Activated T-cell treated with anti-CD3 and anti-CD28 coated beads, Interleukin-2, amount 50 U/mL, for 72 hours (primary cell): ENCODE measurements at regions not wholly inside any gene's neighbourhood (a gene's known extent, or its start where the extent isn't known, plus 50 kb on each side); places are given as distances from the start of the nearest gene placed in this dataset.
A peak's percentile ranks its signal among the peaks of the same experiment; 100 is the strongest.

ENCODE experiments used
- ATAC-seq, 2 donors: fragments of 150-1000 bp; cut with Tn5 transposase; replicated peaks in 1 of 2; 2 replicates each; pipeline ENCODE4 v1.10.0; 2021; ENCODE audit warnings: moderate library complexity in 2 of 2, mild to moderate bottlenecking in 1 of 2
- DNase-seq, 2 donors: peaks; one replicate each; pipeline ENCODE4 v3.0.0; 2021 to 2022; ENCODE audit warnings: mixed read lengths in 1 of 2
- H3K27ac Mint-ChIP-seq: one replicate; pipeline ENCODE4 v1.8.0; 2022; ENCODE audit warnings: mild to moderate bottlenecking, moderate library complexity, mixed read lengths
- H3K27me3 Mint-ChIP-seq: one replicate; pipeline ENCODE4 v1.8.0; 2022; ENCODE audit warnings: low read depth, mixed read lengths
- H3K36me3 Mint-ChIP-seq, 2 donors: one replicate each; pipeline ENCODE4 v1.8.0; 2022; ENCODE audit warnings: mixed read lengths in 2 of 2, mild to moderate bottlenecking in 1 of 2; ENCODE audit not compliant: insufficient read depth in 2 of 2
- H3K4me1 Mint-ChIP-seq: one replicate; pipeline ENCODE4 v1.8.0; 2022; ENCODE audit warnings: low read depth, mixed read lengths
- H3K4me3 Mint-ChIP-seq, 2 donors: one replicate each; pipeline ENCODE4 v1.8.0; 2022; ENCODE audit warnings: mild to moderate bottlenecking in 2 of 2, mixed read lengths in 2 of 2, moderate library complexity in 2 of 2
- H3K9me3 Mint-ChIP-seq, 2 donors: one replicate each; pipeline ENCODE4 v1.8.0; 2022; ENCODE audit warnings: mixed read lengths in 2 of 2

GRCh38 chr16:79747688-79748087 is 147.2 kb upstream of the MAF start:
- Mint-ChIP-seq H3K4me3 (no peak overlapping the region), H3K4me1 (no peaks in the 10 kb centered on the region), H3K9me3 (peaks cover 0 to 6% of the 10 kb centered on the region in 2 donors), H3K36me3 (peaks cover 0 to 2% of the 10 kb centered on the region in 2 donors), H3K27me3 (peaks cover 10% of the 10 kb centered on the region), H3K27ac (no peak overlapping the region)
- ATAC-seq: no peak
- DNase-seq: no peak

DNA sequence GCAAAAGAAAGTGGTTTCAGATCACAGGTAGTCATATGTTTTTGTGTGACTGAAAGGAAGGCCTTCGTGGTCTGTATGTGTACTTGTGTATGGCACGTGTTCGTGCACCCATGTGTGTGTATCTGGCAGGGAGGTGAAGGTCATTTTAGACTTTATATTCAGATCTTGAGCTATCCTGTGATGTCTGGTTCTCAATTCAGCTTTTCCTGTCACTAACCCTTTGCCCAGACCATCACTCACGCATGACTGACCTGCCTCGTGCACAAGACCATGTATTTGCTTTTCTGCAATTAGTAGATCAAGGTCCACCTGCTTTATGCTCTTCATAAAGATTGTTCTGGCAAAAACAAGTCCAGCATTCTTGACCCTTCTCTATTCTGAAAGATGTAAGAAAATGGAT is 139.7 kb upstream of the MAF start:
- Mint-ChIP-seq H3K36me3 (no peaks in the 10 kb centered on the region), H3K27ac (no peak overlapping the region), H3K4me1 (no peaks in the 10 kb centered on the region), H3K27me3 (peaks cover 5% of the 10 kb centered on the region), H3K9me3 (peaks cover 1 to 2% of the 10 kb centered on the region in 2 donors), H3K4me3 (no peak overlapping the region)
- no peak for DNase-seq
- no peak for ATAC-seq

DNA sequence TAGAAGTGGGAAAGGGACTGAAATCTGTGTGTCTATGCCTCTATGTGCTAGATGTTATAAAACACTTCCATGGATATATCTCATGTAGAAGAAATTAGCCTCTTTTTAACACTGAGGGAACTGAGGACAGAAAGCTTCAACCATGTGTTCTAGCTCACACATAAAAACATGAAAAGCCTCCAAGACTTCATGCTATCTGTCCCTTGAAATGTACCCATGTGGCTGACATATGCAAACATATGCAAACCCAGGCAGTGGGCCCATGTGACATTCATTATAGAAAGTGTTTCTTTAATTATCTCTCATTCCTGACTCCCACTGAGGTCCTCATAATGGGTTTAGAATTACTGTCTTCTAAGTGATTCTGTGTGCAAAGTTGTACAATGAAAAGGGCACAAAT is 134.7 kb upstream of the MAF start:
- ATAC-seq (no peak), DNase-seq (no peak)
- peaks cover 2% of the 10 kb centered on the region in 2 donors for H3K9me3 Mint-ChIP-seq
- no peaks in the 10 kb centered on the region for H3K4me1 Mint-ChIP-seq
- no peak overlapping the region for H3K27ac Mint-ChIP-seq
- H3K4me3 Mint-ChIP-seq: no peak overlapping the region
- no peaks in the 10 kb centered on the region for H3K36me3 Mint-ChIP-seq
- H3K27me3 Mint-ChIP-seq: peaks cover 18% of the 10 kb centered on the region

DNA sequence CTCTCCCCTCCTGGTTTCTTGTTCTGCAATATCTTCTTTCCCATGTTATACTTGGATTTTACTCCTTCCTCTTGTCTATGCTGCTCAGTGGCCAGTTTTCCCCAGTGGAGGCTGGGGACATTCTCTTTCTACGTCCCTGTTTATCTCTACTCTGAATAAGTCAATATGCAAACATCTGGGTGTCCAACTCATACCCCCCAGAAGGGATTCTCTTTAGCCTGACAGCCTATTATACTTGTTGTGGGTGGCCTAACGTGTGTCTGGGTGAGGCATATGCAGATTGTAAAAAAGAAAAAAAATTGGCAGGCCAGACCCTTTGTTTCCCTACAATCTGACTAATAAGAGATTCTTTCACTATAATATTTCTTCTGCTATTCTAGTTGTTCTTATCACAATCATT is 134.2 kb upstream of the MAF start:
- ATAC-seq (no peak), DNase-seq (no peak)
- Mint-ChIP-seq H3K27me3 (peaks cover 18% of the 10 kb centered on the region), H3K27ac (no peak overlapping the region), H3K4me3 (no peak overlapping the region), H3K4me1 (no peaks in the 10 kb centered on the region), H3K9me3 (peaks cover 2% of the 10 kb centered on the region in 2 donors), H3K36me3 (no peaks in the 10 kb centered on the region)

DNA sequence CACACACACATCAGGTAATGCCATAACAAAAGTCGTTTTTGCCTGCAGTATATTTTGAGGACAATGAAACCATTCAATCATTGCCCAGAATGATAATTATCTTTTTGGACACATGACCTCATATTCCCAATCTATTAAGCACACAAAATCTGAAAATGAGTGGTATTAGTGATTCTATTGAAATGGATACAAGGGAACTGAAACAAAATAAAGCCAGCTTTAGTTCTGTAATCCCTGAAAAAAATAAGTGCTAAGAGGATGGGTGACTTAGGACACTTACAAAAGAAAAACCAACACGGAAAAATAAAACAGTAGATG is 128.3 kb upstream of the MAF start:
- H3K4me1 Mint-ChIP-seq: no peaks in the 10 kb centered on the region
- no peak overlapping the region for H3K4me3 Mint-ChIP-seq
- ATAC-seq (no peak), DNase-seq (no peak)
- peaks cover 12% of the 10 kb centered on the region for H3K27me3 Mint-ChIP-seq
- H3K36me3 Mint-ChIP-seq: no peaks in the 10 kb centered on the region
- H3K9me3 Mint-ChIP-seq: peaks cover 0 to 3% of the 10 kb centered on the region in 2 donors
- no peak overlapping the region for H3K27ac Mint-ChIP-seq

DNA sequence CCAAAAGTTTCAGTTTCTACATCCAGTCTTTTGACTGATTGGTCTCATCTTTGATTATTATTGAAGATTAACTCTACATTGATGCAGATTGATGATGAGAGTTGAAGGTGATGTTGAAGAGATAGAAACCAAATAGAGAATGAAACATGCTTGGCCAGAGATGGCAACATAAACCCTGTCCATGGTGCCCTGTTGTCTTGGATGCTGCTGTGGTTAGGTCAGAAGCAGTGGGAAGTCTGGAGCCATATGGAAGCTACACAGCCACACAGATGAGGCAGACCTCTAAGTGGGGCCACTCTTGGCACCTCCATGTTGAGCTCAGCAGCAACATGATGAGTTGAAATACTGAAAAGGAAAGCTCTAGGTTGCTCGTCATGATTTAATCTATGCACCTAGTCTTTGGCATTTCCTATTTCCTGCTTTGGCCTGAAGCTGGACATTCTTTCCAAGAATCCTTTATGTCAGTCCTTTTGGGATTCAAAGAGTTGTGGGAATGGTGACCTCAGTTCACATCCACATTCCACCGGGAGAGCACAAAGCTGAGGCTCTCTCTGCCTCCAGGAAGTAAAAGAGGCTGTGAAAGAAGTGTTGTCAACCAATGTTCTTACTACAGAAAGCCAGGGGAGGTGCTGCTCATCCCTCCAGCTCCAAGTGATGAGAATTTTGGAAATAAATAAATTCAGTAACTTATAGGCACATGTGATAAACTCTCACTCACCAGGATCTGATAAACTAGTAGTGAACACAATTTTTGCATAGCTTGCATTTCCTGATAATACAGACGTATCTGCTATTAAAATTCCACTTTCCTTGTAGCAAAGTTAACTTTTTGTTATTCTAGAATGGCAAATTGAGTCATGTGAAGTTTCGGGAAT is 127.7 kb upstream of the MAF start:
- H3K9me3 Mint-ChIP-seq: peaks cover 0 to 3% of the 10 kb centered on the region in 2 donors
- no peak overlapping the region for H3K27ac Mint-ChIP-seq
- peaks cover 12% of the 10 kb centered on the region for H3K27me3 Mint-ChIP-seq
- DNase-seq (no peak), ATAC-seq (no peak)
- no peaks in the 10 kb centered on the region for H3K36me3 Mint-ChIP-seq
- H3K4me1 Mint-ChIP-seq: no peaks in the 10 kb centered on the region
- H3K4me3 Mint-ChIP-seq: no peak overlapping the region

GRCh38 chr16:79726902-79727301 is 126.4 kb upstream of the MAF start:
- no peak for DNase-seq
- no peak for ATAC-seq
- Mint-ChIP-seq H3K4me3 (no peak overlapping the region), H3K27me3 (peaks cover 11% of the 10 kb centered on the region), H3K4me1 (no peaks in the 10 kb centered on the region), H3K9me3 (peaks cover 3% of the 10 kb centered on the region in 2 donors), H3K36me3 (no peaks in the 10 kb centered on the region), H3K27ac (no peak overlapping the region)

DNA sequence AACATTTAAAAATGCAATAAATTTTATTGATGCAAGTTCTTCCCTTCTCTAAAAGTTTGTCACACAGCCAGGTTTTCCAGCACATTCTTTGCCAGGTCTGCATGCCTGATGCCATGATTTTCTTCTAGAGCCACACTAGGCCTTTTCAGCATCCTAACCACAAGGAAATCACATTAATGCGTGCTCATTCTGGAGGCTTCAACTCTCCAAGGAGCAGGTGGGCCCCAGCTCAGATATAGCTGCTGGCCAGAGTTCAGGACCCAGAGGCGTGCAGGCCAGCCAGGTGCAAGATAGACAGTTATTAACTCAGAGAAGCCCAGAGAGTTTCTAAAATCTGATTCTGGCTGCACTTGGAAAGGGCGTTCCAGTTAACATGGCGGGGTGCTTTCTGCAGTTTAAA is 124.5 kb upstream of the MAF start:
- no peak for DNase-seq
- Mint-ChIP-seq H3K4me3 (no peak overlapping the region), H3K4me1 (no peaks in the 10 kb centered on the region), H3K9me3 (peaks cover 3% of the 10 kb centered on the region in 2 donors), H3K27ac (no peak overlapping the region), H3K27me3 (no peaks in the 10 kb centered on the region), H3K36me3 (no peaks in the 10 kb centered on the region)
- ATAC-seq: no peak

DNA sequence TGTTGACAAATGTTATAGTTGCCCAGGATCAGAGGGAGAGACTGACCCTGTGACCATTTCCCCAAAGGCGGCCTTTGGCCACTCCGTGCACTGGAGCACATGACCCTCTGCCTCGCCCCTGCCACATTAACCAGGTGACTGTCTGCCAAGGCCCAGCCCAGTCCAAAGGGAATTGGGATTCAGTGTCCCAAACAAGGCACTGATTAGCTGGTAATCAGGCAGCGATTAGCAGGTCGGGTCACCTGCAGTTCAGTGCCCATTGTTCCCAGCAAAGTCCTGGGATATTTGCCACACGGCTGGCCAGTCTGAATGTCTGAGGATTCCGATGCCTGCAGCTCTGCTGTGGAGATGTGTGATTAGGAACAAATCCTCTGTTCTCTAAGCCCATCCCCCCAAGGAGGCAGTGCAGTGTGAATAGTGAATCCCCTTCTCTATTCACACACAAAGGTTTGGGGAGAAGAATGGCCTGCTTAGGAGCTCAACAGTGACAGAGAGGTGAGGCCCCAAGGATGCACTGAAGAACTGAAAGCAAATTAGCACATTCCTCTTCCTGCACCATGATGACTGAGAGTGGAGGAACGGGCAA is 123.1 kb upstream of the MAF start:
- DNase-seq (no peak), ATAC-seq (no peak)
- H3K36me3 Mint-ChIP-seq: no peaks in the 10 kb centered on the region
- H3K9me3 Mint-ChIP-seq: peaks cover 3% of the 10 kb centered on the region in 2 donors
- H3K4me3 Mint-ChIP-seq: no peak overlapping the region
- no peaks in the 10 kb centered on the region for H3K27me3 Mint-ChIP-seq
- no peaks in the 10 kb centered on the region for H3K4me1 Mint-ChIP-seq
- no peak overlapping the region for H3K27ac Mint-ChIP-seq

GRCh38 chr16:79721270-79721669 is 120.7 kb upstream of the MAF start:
- no peak for DNase-seq
- ATAC-seq: no peak
- peaks cover 9% of the 10 kb centered on the region for H3K4me1 Mint-ChIP-seq
- peaks cover 0 to 3% of the 10 kb centered on the region in 2 donors for H3K9me3 Mint-ChIP-seq
- H3K27me3 Mint-ChIP-seq: peaks cover 11% of the 10 kb centered on the region
- H3K36me3 Mint-ChIP-seq: no peaks in the 10 kb centered on the region
- no peak overlapping the region for H3K4me3 Mint-ChIP-seq
- H3K27ac Mint-ChIP-seq: no peak overlapping the region

- Mint-ChIP-seq H3K27me3 (peaks cover 17% of the 10 kb centered on the region), H3K27ac (no peak overlapping the region), H3K36me3 (no peaks in the 10 kb centered on the region), H3K9me3 (peaks cover 3% of the 10 kb centered on the region in 2 donors), H3K4me1 (peaks cover 15% of the 10 kb centered on the region), H3K4me3 (peak overlapping the region in 1 of 2 donors; percentile 43)
- ATAC-seq: no peak
- no peak for DNase-seq
Observed at GRCh38 chr16:79717333-79718137, 117.0 kb upstream of the MAF start.

GRCh38 chr16:79716645-79717332 is 116.3 kb upstream of the MAF start:
- H3K4me1 Mint-ChIP-seq: peaks cover 15% of the 10 kb centered on the region
- H3K9me3 Mint-ChIP-seq: peaks cover 0 to 4% of the 10 kb centered on the region in 2 donors
- H3K4me3 Mint-ChIP-seq: peak overlapping the region; percentile 29 to 43
- H3K27me3 Mint-ChIP-seq: peaks cover 17% of the 10 kb centered on the region
- H3K27ac Mint-ChIP-seq: no peak overlapping the region
- ATAC-seq (peak in 1 of 2 donors; percentile 41), DNase-seq (no peak)
- no peaks in the 10 kb centered on the region for H3K36me3 Mint-ChIP-seq

DNA sequence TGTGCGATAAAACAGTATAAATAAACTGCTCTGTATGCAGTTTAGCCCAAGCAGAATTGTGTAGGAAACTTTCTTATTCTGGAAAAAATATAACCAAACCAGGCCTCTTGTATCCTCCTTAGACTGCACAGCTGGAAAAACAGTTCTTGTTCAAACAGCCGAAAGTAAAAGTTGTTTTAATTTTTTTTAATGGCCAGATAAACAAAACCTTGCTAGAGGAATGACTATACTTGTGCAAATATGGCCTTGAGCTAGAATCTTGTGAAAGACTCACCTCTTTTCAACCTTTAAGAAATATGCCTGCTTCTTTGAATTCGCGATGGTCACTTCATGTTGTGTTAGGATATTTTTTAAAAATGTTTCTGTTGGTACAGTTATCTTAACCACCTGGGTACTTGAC is 114.5 kb upstream of the MAF start:
- H3K9me3 Mint-ChIP-seq: peaks cover 0 to 4% of the 10 kb centered on the region in 2 donors
- no peak overlapping the region for H3K4me3 Mint-ChIP-seq
- no peaks in the 10 kb centered on the region for H3K36me3 Mint-ChIP-seq
- DNase-seq: no peak
- peaks cover 17% of the 10 kb centered on the region for H3K27me3 Mint-ChIP-seq
- no peak for ATAC-seq
- H3K4me1 Mint-ChIP-seq: peaks cover 15% of the 10 kb centered on the region
- H3K27ac Mint-ChIP-seq: no peak overlapping the region
